ENCODE measurements at regions not wholly inside any gene's neighbourhood (a gene's known extent, or its start where the extent isn't known, plus 50 kb on each side); places are given as distances from the start of the nearest gene placed in this dataset.

- TF ChIP-seq CTCF (IDR thresholded peaks at IDR 0.05) (no peak), ZFX (IDR thresholded peaks at IDR 0.05; ENCODE audit: borderline replicate concordance) (no peak)
Observed at GRCh38 chr4:74665876-74666275, 128.4 kb downstream of the BTC start.
